ENCODE measurements at regions not wholly inside any gene's neighbourhood (a gene's known extent, or its start where the extent isn't known, plus 50 kb on each side); places are given as distances from the start of the nearest gene placed in this dataset.
"Not testable (repeated sequence)": the region's sequence is repeated elsewhere in the genome, so short reads cannot be mapped to it uniquely, and the experiment has no call there.

DNA sequence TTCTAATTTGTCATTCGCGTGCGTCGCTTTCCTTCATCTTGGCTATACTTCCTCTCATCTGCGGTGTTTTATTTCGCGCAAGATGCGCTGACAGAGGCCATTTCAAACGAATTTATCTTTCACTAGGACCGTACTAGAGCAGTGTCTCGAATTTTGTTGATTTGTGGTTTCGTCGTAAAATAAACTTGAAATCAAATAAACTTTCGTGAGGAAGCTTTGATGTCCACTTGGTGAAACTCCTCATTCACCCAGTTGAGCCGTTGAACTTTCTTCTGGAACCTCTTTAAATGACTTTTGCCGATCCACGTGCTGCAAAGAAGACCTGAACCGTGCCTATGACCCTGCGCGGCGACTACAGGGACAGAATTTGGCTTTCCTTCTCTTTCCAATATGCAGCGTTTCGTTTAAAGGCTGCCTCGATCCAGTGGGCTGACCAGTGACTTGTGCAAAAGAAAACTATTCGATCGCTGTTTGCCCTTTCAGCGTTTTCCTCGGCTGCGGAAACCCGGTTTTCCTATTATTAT, 163.9 kb upstream of the PPP1R3A start:
- DNase-seq (ENCODE audit: low spot score), result no peak

GRCh38 chr7:114081606-114082425, 163.0 kb upstream of the PPP1R3A start:
- peak; percentile 30 for DNase-seq (ENCODE audit: low spot score)

GRCh38 chr7:114077158-114077524, 158.3 kb upstream of the PPP1R3A start:
- not testable (repeated sequence) for DNase-seq (ENCODE audit: low spot score)

DNA sequence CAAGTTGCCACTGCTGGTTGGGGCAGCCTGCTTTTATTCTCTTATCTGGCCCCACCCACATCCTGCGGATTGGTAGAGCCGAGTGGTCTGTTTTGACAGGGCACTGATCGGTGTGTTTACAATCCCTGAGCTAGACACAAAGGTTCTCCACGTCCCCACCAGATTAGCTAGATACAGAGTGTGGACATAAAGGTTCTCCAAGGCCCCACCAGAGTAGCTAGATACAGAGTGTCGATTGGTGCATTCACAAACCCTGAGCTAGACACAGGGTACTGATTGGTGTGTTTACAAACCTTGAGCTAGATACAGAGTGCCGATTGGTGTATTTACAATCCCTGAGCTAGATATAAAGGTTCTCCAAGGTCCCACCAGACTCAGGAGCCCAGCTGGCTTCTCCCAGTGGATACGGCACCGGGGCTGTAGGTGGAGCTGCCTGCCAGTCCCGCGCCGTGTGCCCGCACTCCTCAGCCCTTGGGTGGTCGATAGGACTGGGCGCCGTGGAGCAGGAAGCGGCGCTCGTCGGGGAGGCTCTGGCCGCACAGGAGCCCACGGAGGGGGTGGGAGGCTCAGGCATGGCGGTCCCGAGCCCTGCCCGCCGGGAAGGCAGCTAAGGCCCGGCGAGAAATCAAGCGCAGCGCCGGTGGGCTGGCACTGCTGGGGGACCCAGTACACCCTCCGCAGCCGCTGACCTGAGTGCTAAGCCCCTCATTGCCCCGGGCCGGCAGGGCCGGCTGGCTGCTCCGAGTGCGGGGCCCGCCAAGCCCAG, 157.8 kb upstream of the PPP1R3A start:
- DNase-seq (ENCODE audit: low spot score), result not testable (repeated sequence)

- no peak for DNase-seq (ENCODE audit: low spot score)
These were observed 154.9 kb upstream of the PPP1R3A start for GRCh38 chr7:114073701-114074100.

DNA sequence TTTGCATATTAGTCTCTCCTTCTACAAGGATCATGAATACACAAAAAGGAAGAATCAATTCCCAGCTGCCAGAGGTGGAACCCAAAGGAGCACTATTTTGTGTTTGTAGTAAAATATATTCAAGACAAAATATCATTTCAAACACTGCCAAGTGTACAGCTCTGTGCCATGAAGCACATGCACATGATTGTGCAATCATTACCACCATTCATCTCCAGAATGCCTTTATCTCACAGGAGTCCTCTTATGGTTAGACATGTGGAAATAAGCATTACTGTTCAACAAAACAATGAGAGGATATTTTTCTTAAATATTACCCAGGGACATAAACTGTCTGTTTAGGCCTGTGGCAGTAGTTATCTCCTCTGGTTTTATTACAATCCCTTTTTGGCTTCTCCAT, 151.4 kb upstream of the PPP1R3A start:
- DNase-seq (ENCODE audit: low spot score), result no peak

GRCh38 chr7:114062810-114063209, 144.0 kb upstream of the PPP1R3A start:
- DNase-seq (ENCODE audit: low spot score), result no peak

DNA sequence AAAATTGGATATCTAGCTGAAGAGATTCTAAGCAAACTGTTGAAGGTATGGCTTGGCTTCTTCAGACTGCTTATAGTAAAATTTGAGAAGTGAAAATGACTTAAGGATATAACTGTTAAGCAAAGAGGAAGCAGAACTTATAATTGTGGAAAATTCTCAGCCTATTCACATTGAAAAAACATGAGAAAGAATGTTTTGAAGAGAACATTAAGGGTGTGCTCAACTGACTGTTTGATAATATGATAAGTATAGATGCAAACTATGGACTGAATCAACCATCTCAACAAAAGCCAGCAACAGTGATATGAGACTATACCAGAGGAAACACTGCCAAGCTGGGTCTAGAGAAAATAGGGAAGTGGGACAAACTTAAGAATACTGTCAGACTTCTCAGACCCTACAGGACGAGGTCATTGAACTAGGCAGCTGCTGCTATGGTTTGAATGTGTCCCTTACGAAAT, 133.1 kb upstream of the PPP1R3A start:
- DNase-seq (ENCODE audit: low spot score), result no peak

- no peak for DNase-seq (ENCODE audit: low spot score)
These were observed 131.8 kb upstream of the PPP1R3A start for GRCh38 chr7:114050571-114050970.

GRCh38 chr7:114048386-114049235, 129.8 kb upstream of the PPP1R3A start:
- peak; percentile 16 for DNase-seq (ENCODE audit: low spot score)

DNA sequence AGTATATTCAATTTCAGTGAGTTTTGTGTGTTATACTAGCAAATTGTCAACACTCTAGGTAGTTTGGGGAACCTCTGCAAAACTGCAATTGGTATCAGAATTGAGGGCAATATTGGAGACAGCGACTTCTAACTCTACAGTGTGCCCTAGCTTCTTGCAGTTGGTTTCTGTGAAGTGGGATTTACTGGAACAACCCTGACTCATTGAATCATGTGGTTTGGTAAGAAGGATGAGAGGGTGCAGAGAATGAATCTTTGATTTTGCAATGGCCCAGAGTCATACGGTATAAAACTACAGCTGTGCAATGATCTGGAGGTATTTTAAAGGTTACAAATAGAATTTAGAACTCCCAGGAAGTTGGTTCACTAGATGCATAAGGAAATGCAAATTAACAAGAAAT, 129.1 kb upstream of the PPP1R3A start:
- peak; percentile 3 for DNase-seq (ENCODE audit: low spot score)

DNA sequence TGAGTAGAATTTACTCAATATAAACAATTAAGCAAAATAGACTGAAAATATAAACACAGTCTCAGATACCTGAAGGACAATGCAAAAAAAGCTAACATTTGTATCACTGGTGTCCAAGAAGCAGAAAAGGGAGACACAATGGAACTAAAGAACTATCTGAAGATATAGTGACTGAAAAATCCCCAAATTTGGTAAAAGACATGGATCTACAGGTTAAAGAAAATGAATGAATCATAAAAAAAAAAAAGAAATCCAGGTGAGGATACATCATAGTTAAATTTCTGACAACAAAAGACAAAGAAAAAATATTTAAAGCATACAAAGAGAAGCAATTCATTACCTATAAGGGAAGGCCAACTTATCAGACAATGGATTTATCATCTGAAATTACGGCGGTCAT, 114.7 kb upstream of the PPP1R3A start:
- no peak for DNase-seq (ENCODE audit: low spot score)

DNA sequence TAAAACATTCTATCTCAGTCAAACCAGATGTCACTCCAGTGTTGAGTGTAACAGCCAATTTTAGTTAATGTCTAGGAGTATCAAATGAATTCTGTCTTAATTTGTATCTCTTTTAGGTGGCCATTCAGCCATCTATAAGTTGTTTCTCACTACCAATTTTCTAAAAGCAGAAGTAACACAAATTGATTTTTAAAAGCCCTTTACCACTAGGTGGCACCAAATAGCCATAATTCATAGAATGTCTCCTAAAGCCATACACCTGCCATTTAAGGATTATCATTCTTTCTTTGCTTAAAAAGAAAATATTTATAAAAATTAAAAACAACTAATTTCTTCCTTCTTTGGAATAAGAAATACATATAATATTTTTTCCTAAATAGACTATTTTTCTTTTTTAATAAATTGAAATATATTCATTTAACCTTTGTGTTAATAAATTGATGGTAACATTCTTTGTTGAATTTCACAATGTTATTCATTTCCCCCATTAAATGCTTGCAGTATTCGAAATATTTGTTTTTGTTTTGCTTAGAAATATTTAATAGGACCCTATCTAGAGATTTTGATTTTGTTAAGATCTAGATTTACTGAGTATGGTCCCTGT, 107.8 kb upstream of the PPP1R3A start:
- DNase-seq (ENCODE audit: low spot score), result peak; percentile 8

GRCh38 chr7:114021135-114021534, 102.3 kb upstream of the PPP1R3A start:
- no peak for DNase-seq (ENCODE audit: low spot score)

DNA sequence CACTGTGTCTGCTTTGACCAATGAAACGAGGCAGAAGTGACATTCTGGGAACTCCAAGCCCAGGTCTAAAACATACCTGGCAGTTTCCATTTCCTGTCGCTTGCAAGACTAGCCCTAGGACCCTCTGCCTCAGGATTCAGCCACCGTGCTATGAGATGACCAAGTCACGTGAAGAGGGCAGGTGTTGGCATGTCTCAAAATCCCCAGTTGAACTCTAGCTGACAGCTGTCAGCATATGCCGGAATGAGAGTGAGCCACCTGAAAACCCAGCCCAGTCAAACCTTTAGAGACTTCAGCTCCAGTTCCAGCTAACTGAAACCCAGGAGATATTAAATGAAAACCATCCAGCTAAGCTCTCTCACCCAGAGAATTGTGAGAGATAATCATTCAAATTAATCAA, 89.9 kb upstream of the PPP1R3A start:
- DNase-seq (ENCODE audit: low spot score), result no peak

GRCh38 chr7:114007386-114007785, 88.6 kb upstream of the PPP1R3A start:
- no peak for DNase-seq (ENCODE audit: low spot score)

DNA sequence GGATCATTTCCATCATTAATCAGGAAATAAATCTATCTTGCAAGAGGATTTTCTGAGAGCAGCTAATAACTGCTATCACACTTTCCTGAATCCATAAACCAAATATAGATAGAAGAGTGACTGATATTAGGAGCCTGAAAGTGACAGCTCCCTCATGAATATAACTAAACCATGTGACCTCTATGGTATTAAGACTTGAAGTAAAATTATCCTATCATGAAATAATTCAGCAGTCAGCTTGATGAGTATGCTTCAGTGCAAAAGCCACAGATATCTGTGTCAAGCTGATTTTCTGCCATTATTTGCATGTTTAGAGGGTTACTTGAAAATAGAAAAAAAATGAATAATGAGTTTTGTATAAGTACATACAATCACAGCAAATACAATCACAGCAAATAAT, 80.1 kb upstream of the PPP1R3A start:
- DNase-seq (ENCODE audit: low spot score), result no peak

- no peak for DNase-seq (ENCODE audit: low spot score)
These were observed 77.6 kb upstream of the PPP1R3A start for GRCh38 chr7:113996405-113996804.

DNA sequence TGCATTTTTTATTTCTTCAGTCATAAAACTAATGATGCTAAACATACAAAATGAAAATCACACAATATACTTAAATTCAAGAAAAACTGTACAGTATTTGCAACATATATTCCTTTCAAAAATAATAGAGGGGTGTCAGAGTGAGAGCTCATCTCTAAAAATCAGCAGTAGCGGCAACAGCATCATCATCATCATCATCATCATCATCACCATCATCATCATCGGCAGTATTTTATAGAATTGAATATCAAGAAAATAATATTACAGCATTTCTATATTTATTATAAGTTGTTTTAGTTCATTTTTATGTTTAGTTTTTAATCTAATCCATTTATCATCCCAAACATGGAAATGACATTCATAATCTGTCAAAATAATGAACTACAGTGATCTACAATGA, 67.4 kb upstream of the PPP1R3A start:
- no peak for DNase-seq (ENCODE audit: low spot score)

DNA sequence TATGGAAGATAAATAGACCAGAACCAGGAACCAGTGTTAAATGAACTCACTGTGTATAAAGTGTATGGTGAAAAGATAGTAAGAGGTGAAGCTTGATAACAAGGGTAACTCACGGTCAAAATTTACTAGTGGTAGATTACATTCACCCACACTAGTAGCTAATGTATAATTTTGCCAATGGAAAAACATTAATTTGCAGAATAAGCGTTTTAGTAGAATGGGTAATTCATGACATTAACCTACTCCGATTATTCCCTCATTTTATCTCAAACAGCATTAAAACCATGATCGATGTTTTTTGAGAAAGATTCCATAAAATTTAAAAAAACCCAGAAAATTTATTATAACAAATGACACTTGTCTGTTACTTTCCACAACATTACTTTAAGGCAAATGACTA, 57.7 kb upstream of the PPP1R3A start:
- DNase-seq (ENCODE audit: low spot score), result no peak

DNA sequence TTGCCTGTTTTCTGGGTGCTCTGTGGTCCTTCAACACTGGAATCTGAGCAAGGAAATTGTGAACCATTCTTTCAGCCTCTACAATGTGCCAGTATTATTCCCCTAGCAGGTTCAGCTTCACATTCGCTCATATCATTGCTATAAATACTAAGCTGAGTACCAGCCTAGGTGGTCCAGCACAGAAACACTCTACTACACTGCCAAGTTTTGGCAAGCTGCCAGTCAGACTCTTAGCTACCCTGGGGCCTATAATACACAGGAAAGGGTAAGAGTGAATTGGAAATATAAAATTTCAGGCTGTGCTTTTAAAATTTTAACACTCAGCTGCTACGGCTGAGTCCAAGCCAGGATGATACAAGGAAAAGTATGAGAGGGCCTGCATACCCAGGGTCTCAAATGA, 49.9 kb upstream of the PPP1R3A start:
- no peak for DNase-seq (ENCODE audit: low spot score)

All from hepatic stellate cell (primary cell).